Stimulated activated CD4-positive, alpha-beta T cell treated with anti-CD3 and anti-CD28 coated beads, Interleukin-1b, Interleukin-23, amount 100 ng/mL, for 48 hours (primary cell): ENCODE measurements at regions not wholly inside any gene's neighbourhood (a gene's known extent, or its start where the extent isn't known, plus 50 kb on each side); places are given as distances from the start of the nearest gene placed in this dataset.
A peak's percentile ranks its signal among the peaks of the same experiment; 100 is the strongest.

ENCODE experiments used
- DNase-seq: peaks from one replicate; pipeline ENCODE4 v3.0.0-alpha.2; 2020

DNA sequence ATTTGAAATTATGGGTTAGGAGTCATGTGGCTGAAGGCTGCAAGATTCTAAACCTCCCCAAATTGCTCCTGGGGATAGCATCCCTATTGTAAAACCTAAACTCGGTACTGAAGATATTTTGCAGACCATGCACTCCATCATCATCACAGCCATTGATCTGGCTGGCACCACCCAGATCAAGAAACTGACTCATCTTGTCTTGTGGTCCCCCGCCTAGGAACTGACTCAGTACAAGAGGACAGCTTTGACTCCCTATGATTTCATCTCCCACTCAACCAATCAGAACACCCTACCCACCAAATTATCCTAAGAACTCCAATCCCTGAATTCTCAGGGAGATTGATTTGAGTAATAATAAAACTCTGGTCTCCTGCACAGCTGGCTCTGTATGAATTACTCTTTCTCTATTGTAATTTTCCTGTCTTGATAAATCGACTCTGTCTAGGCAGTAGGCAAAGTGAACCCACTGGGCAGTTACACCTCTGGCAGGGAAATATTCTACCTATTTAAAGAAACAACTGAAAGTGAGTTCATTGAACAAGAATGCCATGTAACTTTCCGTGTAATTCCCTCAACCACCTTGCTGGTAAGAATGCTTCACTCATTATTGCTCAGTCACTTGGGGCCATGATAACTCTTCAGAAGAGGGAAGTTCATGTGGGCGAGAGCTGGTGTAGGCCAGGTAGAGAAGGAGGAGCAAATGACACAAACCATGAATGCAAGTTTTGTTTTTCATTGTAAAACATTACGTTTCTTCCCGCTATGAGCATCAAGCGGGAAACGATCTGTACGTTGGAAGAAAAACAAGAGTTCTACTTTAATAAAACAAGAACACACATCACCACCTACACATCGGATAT lies 602.9 kb upstream of the ARID1B start:
- DNase-seq = peak; percentile 61

DNA sequence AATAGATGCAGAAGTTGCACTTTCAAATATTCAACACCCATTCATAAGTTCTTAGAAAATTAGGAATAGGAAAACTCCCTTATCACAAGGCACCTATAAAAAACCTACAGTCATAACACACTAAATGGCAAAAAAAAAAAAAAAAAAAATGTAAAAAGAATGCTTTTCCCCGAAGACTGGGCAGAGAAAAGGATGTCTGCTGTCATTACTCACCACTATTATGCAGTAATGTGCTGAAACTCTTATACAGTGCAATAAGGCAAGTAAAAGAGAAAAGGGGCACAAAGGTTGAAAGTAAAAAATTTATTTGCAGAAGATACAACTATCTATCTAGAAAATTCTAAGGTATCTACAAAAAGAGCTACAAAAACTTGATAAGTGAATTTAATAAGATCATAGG lies 607.8 kb upstream of the ARID1B start:
- DNase-seq = no peak

DNA sequence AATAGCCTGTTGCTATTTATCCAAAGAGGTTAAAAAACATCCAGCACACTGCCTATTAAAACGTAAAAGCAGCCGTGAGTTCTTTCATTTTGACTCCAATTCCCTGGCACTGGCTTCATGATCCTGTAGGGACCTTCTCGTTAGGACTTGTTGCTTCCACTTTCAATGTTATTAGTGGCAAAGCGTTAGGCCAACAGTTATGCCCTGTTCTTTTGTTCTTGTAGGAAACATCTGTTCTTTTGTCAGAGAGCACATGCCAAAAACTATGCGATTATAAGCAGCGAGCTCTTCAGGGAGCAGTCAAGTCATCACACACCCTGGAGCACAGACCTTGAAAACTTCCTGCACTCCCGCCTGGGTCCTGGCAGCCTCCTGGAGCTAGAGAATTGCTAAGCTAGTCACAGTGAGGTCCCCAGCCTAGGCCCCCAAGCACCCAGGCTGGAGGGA lies 609.5 kb upstream of the ARID1B start:
- DNase-seq = no peak

DNA sequence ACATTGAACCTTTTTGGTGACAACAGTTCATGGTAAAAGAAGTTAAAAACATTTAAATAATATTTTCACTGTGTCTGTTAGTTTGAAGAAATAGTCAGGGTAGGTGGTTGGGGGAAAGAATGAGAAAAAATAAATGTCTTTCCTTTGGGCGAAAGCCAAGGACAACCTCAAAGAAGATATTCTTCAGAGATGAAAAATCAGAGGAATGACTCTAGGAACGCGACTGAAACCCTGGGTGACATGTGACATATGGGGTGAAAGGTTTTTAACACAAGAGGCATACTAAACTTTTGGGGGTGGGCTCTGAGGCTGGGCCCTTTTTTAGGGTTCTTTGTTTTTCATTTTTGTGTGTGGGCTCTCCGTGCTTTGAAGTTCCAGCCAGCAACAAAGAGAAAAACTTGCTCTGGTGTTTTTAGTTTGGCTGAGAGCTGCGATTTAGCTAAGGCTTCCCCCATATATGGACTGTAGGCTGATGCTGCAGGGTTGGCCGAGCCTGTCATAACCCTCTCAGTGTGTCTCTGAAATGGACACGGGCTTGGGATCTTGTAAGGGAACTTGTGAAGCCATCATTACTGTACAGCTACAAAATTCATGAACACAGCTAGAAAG lies 610.1 kb upstream of the ARID1B start:
- no peak for DNase-seq

DNA sequence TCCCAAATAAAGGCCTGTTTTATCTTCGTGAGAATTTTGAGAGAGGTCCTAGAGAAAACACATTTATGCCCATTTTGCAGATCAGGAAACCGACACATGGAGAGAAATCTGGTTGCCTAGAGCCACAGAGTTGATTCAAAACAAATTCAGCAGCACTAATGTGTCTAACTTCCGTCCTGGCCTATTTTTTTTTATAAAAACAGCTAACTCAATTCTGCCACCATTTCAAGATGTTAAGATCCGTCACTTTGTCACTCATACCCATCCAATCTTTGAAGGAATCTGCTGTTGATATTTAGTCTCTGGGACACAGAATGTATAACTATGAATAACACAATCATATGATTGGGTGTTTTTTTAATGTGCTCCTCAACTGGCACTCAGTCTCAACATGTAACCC lies 611.1 kb upstream of the ARID1B start:
- DNase-seq = no peak

DNA sequence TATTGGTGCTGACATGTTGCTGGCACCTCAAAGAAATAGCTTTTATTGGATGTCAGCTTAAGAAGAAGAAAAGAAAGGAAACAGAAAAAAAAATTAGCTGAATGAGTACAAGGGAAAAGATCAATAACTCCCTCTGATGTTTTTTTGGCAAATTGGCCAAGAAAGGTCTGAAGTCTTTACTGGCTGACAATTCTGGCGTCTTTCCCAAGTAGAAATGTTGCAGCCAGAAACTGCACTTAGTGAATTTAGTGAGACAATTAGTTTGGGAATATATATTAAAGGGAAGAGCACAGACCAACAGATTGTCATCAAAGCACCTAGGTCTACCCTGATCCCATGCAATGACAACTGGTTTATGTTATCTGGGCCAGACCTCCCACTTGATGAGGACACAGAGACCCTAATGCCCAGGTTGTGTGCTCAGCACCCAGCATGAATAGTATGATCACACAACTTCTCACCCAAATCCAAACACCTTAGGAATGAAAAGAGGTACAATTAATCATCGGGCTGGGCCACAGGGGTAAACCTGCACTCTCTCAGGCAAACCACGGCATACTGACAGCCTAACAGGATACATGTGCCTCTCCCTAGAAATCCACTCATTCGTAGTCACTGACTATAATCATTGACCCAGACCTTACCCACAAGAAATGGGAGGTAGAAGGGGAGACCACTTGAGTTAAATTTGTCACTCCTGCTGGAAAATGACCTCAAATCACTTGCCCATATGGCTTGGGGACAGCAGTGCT lies 612.3 kb upstream of the ARID1B start:
- DNase-seq = no peak

DNA sequence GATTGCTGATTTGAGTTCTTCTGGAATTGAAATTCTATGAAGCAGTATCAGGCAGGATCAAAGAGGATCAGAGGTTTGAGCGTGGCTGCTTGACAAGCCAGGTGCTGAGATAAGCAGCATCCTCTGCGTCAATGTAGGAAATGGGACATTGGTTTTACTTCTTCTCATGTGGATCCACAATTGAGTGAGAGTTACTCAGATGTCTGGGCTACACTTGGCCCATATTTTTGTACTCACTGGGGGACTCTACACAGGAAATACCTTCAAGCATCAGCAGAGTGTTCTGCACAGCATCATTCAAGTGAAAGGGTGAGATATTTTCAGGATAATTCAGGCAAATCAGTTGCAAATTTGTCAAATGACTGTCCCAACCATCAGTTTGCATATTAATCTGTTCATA lies 613.9 kb upstream of the ARID1B start:
- DNase-seq = no peak

DNA sequence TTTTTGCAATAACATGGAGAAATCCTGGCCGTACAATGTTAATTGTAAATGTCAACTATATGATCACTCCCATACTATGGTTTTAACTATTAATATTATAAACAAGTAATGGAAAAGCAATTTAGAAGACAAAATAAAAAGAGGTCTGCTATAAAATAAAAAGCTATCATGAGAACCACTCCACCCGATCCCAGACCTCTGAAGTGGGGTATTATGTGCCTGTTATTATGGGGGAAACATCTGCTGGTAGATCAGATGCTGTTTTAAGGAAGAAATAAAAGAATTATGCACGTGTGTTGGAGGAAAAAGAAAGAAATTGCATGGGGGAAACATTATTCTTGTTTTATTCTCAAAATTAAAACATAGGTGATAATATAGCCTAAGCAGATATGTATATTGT lies 615.7 kb upstream of the ARID1B start:
- no peak for DNase-seq

DNA sequence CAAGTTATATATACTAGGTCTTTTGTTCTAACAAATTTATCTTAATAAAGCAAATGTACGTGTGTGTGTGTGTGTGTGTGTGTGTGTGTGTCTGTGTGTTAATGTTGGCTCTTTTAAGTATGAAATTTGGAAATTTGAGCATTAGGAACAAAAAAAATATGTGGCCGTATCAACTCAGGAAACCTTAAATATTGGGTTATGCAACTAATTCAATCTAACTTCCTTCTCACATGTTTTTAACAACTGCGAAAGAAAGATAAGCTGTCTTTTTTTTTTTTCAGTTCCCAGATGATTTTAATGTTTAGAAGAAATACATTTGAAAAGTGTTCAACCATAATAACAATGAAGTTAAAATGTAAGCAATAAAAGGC lies 616.4 kb upstream of the ARID1B start:
- DNase-seq = no peak

DNA sequence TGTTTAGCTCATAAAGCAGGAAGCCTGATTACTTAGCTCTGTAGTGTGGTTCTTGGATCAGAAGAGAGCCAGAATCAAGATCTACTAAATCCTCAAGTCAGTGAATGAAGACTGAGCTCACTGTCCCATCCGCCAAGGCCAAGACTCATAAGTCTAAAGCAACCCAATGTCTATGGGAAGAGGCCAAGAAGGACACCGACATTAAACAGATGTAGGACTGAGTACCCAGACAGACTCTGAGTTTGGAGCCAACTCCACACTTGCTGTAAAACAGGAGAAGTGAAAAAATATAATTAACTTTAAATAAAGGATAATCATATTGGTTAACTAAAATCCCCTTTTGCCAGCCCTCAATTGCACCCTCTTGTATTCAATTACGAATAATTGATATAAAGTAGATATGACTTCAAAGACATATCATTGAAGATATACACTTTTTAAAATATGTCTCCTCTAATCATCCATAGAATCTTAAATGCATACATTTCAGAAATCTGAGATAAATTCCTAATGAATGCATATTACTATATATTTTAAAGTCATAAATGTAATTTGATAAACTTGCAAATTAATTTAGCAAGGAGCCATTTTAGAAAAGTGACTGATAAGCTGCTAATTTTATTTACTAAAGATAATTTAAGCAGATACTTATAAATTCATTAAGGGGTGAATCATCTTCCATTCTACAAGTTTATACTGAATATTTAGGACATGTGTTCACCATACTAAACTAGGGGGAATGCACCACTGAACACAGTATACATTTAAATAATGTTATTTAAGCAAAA lies 617.0 kb upstream of the ARID1B start:
- no peak for DNase-seq

DNA sequence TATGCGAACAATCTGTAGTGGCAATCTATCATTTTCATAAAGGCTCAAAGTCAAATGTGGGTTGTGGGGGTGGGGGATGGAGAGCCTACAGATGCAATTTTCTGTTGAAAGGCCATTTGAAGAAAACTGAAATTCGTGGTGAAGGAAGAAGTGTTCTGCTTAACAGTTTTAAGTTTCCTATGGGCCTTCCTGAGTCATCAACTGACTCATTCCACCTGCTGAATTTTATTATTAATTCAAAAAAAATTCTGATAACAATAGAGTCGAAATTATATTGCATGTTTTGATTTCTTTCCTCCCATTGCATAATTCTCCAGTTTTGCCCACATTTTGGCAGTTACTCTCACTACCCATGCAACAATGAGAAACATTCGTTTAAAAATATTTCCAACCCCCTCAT lies 622.3 kb upstream of the ARID1B start:
- DNase-seq = no peak

DNA sequence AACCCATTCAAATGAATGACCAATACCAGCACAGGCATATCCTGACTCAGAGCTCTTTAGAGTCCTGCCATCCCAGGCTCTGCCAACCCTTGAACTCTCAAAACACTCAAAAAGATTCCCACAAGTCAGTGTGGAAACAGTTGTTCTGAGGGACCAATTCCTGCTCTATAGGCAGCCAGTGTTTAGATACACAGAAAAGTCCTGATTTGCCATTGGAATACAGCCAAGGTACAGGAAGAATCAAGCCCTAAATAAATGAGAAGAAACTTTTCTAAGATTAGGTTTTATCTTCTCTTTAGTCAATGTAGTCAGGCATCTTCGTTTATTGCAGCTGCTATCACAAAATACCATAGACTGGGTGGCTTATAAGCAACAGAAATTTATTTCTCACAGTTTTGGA lies 626.8 kb upstream of the ARID1B start:
- no peak for DNase-seq

DNA sequence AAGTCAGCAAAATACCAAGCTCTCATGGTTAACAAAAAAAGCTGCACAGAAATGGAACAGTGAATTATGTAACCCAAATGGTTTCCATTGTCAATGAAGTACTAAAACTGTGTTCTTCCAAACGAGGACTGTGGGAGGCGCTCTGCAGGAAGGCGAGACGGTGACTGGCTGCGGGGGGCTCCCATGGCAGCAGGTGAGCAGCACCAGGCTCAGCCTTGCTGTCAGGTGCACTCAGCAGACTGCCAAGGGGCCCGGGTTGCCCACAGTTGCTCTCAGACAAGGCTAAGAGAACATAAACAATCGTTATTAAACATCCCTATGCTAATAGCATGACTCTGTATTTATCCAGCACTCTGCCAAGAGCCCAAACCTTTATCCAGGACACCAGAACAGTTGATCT lies 630.3 kb upstream of the ARID1B start:
- no peak for DNase-seq

DNA sequence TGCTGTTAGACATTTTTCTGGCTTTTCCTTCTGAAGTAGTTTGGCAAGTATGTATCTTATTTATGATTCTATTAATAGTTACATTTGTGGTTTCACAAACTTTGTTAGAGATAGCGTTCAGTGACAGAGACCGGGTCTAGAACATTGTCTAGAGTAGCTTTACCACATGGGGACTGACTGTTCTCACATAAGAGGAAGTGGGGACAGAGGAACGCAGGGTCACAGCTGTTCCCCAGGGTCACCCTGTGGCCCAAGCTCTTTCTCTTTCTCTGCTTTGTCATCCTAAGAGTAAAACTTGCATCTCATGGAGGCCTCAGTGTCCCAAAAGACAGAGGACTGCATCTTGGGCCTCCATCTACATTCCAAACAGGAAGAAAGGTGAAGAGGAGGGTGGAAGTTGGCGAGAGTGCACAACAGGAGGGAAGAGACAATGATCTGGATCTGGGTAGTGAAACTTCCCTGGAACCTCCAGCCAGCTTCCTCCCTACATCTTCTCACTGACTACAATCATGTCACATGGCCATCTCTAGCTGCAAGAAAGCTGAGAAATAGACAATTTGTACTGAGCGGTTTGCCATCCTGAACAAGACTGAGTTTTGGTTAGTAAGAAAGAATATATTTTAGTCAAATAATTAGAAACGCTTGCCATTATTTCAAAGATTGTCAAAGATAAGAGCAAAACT lies 645.8 kb upstream of the ARID1B start:
- no peak for DNase-seq

DNA sequence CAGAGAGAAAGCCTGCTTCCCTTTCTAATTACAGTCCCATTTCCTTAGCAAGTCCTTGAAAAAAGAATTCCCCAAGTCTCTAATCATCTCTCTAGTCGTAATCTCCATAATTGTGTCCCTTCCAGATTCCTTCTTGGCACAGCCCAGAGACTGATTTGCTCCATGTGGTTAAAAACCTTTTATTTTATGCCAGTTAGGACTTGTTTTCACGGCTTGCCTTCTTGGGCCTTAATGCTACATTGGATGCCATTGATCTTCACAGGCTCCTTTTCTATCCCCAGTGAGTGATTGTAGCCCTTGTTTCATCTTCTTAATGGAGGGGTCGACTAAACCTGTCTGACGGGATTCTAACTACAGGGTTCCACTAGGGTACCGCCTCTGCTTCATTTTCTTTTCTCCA lies 650.6 kb upstream of the ARID1B start:
- no peak for DNase-seq

DNA sequence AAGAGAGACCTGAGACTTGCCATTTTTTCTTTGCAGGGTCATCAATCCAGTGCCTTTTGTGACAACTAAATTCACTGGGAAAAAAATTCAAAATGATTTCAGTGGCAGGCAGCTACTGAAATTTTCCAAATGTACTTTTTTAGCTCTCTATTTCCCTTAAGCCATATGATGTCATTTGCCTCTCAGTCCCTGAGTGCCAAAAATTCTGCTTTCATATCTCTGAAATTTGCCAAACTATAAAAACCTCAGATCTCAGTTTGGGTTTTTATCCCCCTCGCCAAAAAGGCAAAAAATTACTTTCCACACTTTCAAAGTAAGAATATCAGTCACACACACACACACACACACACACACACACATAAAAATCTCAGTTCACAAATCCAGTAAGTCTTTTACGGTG lies 651.3 kb upstream of the ARID1B start:
- no peak for DNase-seq

DNA sequence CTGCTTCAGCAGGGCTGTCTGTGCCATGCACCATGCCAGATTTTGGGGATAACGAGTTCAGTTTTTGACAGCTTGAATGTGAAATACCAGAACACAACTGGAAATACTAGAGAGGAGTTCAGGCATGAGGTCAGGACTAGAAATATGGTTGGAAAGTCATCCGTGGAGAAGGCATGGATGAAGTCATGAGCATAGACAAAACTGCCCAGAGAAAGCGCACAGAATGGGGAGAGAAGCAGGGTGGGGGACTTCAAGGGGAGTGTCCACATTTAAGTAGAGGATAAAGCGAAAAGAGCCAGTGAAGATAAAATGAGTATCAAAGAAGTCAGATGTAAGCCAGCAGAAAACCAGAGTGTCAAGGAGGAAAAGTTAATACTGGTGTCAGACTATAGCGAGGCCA lies 653.4 kb upstream of the ARID1B start:
- DNase-seq = no peak

DNA sequence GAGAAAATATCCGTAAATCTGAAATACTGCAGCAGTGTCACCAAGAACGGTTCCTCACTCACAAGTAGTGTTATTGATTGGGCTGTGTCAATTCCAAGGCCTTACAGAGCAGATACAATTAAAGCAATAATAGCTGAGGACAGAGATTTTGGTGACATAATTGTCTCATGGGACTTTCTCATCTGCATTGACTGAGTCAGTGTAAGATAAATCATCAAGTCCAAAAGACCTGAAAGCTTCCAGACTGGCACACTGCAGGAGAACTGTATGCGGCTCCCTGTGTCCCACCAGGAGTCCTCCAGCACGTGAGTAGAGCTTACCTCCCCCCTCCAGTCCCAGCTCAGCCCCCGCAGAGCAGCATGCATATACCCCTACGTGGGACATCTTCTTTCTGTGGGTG lies 655.2 kb upstream of the ARID1B start:
- no peak for DNase-seq

DNA sequence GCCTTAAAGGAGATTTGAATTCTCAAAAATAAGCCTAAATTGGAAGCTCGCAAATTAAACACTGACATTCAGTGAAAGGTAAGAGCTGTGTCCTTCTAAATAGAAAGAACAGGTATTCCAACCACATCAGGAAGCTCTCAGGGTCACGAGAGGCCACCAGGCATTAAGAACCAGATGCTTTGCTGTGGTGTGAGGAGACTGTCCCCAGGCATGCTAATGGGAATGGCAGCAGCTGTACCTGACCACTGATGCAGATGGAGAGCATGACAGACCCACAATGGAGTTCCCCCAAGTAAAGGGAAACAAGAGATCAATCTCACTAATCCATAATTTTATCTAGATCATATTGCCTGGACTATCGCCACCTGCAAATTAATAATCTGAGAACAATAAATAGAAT lies 658.9 kb upstream of the NOX3 start:
- no peak for DNase-seq

DNA sequence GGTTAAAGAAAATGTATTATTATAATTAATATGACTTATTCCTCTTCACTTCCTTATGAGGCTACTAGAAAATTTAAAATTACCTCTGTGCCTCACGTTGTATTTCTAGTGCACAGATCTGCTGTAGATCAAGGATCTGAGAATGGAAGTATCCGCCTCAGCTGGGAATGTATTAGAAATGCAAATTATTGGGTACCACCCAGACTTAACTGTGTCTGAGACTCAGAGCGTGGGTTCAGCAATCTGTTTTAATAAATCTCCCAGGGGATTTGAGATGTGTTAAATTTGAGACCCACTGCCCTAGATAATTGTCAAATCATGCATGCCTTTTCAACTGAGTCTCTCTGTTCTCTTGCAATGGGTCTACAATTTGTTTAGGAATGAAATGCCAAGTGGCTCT lies 658.0 kb upstream of the NOX3 start:
- DNase-seq = no peak

DNA sequence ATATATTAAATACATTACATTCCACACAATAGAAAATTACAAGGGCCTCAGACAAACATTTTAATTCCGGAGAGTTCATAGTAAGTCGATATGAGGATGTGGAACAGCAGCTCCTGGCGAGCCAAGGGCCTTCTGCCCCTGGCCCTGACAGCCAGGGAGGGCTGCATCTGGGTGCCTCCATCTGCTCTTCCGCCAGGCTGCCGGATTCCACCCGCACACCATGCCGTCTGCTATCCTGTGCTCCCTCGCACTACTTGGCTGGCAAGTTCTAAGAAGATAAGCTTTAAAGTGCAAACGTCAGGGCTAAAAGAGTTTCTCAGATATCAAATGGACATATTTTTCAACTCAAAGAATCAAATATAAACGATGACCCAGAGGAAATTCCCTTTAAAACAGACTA lies 656.3 kb upstream of the NOX3 start:
- DNase-seq = no peak

DNA sequence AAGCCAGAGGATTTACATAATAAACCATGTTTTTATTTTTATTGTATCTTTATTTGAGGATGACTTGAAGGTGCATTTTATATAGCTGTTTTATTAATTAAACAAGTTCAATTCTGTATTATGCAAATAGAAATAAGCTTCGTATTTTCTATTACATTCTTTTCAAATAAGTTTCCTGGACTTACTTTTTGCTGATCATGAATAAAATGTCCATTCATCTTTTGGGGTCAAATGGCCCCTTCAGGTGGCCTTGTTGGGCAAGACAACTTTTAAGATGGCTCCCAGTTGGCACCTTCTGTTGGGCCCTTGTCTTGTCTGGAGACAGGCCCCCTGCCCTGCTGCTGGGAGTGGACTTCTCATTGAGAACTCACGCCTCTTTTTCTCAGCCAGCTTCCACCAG lies 654.6 kb upstream of the NOX3 start:
- DNase-seq = no peak

DNA sequence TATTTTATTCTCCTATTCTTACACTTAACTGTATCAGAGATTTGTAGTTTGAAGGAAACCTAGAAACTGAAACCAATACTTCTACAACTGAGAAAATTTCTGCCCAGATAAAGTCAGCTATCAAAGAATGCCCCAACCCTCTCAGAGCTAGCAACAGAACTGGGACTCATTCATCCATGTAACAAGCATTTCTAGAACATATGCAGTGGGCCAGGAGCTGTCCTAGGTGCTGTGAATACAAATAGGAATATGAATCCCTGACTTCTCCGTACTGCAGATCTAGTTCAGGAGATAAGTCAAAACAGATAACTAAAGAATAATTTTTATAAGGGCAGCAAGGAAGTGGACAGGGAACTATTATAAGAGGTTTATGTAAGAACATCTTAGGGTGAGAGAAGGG lies 654.1 kb upstream of the NOX3 start:
- no peak for DNase-seq
